ENCODE measurements at regions not wholly inside any gene's neighbourhood (a gene's known extent, or its start where the extent isn't known, plus 50 kb on each side); places are given as distances from the start of the nearest gene placed in this dataset.

DNA sequence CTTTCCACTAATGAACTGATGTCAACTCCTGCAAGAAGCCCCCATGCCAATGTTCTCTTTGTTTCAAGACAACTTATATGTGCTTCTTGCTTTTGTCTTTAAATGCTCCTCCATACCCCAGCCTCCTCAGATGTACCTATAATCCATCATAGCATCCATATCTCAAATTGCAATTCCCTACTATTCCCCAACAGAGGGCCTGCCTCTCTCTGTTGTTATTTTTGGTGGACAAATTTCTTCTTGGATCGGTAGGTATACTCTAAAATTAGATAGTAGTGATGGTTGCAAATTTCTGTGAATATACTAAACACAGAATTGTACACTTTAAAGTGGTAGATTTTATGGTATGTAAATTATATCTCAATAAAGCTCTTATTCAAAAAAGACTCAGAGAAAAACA, 820.1 kb downstream of the METTL4 start:
- TF ChIP-seq, protein P1, sequence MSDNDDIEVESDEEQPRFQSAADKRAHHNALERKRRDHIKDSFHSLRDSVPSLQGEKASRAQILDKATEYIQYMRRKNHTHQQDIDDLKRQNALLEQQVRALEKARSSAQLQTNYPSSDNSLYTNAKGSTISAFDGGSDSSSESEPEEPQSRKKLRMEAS (IDR thresholded peaks at IDR 0.05; ENCODE audit: low read depth, low read length): no peak
- TF ChIP-seq MYC (IDR thresholded peaks at IDR 0.05; ENCODE audit: low read depth, low read length): no peak
- TF ChIP-seq, protein P2, sequence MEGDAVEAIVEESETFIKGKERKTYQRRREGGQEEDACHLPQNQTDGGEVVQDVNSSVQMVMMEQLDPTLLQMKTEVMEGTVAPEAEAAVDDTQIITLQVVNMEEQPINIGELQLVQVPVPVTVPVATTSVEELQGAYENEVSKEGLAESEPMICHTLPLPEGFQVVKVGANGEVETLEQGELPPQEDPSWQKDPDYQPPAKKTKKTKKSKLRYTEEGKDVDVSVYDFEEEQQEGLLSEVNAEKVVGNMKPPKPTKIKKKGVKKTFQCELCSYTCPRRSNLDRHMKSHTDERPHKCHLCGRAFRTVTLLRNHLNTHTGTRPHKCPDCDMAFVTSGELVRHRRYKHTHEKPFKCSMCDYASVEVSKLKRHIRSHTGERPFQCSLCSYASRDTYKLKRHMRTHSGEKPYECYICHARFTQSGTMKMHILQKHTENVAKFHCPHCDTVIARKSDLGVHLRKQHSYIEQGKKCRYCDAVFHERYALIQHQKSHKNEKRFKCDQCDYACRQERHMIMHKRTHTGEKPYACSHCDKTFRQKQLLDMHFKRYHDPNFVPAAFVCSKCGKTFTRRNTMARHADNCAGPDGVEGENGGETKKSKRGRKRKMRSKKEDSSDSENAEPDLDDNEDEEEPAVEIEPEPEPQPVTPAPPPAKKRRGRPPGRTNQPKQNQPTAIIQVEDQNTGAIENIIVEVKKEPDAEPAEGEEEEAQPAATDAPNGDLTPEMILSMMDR (IDR thresholded peaks at IDR 0.05; ENCODE audit: low read depth, low read length): no peak
- no peak for TF ChIP-seq POLR2A (IDR thresholded peaks at IDR 0.05; ENCODE audit: extremely low read depth, insufficient read length)
- DNase-seq (ENCODE audit: low read depth): no peak
- no peak overlapping the region for H3K4me3 ChIP-seq (ENCODE audit: low read depth, low read length)

DNA sequence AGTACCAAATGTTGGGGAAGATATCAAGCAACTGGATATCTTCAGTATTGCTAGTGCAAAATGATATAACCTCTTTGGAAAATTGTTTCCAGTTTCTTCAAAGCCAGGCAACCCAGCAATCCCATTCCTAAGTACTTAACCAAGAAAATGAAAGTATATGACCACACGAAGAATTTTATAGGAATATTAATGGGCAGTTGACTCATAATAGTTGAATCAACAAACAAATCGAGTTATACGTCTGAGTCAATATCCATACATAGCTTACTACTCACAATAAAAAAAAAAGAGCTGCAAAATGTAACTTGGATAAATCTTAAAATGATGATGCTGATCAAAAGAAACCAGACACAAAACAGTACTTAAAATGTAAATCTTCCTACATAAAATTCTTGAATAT, 810.4 kb downstream of the METTL4 start:
- TF ChIP-seq, protein P1 (IDR thresholded peaks at IDR 0.05; ENCODE audit: low read depth, low read length): no peak
- TF ChIP-seq POLR2A (IDR thresholded peaks at IDR 0.05; ENCODE audit: extremely low read depth, insufficient read length) (no peak), MYC (IDR thresholded peaks at IDR 0.05; ENCODE audit: low read depth, low read length) (no peak)
- TF ChIP-seq, protein P2 (IDR thresholded peaks at IDR 0.05; ENCODE audit: low read depth, low read length): no peak
- H3K4me3 ChIP-seq (ENCODE audit: low read depth, low read length): no peak overlapping the region
- no peak for DNase-seq (ENCODE audit: low read depth)

DNA sequence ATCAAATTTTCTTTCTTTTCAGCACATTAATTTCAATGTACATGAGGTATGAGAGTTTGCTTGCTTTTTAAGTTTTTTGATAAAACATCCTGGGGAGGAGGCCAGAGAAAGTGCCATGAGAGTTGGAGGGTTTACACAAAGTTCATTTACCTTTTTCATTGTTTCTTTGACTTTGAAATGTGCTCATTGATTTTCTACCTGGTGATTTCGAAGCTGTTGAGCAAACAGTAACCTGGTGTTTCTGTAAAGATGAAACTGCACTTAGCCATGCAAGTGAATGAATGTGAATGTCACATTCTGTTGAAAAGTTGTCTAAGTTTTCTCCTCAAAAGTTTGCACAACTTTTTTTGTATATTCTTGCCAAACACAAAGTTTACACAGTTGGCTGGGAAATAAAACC, 797.0 kb downstream of the METTL4 start:
- DNase-seq (ENCODE audit: low read depth): no peak
- H3K4me3 ChIP-seq (ENCODE audit: low read depth, low read length): no peak overlapping the region
- TF ChIP-seq, protein P2 (IDR thresholded peaks at IDR 0.05; ENCODE audit: low read depth, low read length): no peak
- TF ChIP-seq MYC (IDR thresholded peaks at IDR 0.05; ENCODE audit: low read depth, low read length) (no peak), POLR2A (IDR thresholded peaks at IDR 0.05; ENCODE audit: extremely low read depth, insufficient read length) (no peak)
- TF ChIP-seq, protein P1 (IDR thresholded peaks at IDR 0.05; ENCODE audit: low read depth, low read length): no peak

DNA sequence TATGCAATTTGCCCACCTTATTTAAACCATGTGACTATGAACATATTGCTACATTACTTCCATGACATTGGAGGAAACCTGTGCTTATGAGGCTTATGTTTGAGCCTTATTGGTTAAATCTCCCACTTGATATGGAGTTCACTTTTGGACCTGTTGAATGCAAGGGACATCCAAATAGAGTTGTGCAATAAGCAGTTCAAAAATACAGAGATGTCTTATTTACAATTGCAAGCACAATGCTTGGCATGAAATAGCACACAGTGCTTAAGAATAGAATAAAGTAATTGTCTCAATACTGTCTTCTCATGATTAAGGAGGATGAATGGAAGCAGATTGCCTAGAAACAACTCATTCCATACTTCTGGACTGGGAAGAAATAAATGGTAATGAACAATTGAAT, 793.5 kb downstream of the METTL4 start:
- TF ChIP-seq, protein P2 (IDR thresholded peaks at IDR 0.05; ENCODE audit: low read depth, low read length): no peak
- TF ChIP-seq, protein P1 (IDR thresholded peaks at IDR 0.05; ENCODE audit: low read depth, low read length): no peak
- TF ChIP-seq POLR2A (IDR thresholded peaks at IDR 0.05; ENCODE audit: extremely low read depth, insufficient read length) (no peak), MYC (IDR thresholded peaks at IDR 0.05; ENCODE audit: low read depth, low read length) (no peak)
- H3K4me3 ChIP-seq (ENCODE audit: low read depth, low read length): no peak overlapping the region
- DNase-seq (ENCODE audit: low read depth): no peak

DNA sequence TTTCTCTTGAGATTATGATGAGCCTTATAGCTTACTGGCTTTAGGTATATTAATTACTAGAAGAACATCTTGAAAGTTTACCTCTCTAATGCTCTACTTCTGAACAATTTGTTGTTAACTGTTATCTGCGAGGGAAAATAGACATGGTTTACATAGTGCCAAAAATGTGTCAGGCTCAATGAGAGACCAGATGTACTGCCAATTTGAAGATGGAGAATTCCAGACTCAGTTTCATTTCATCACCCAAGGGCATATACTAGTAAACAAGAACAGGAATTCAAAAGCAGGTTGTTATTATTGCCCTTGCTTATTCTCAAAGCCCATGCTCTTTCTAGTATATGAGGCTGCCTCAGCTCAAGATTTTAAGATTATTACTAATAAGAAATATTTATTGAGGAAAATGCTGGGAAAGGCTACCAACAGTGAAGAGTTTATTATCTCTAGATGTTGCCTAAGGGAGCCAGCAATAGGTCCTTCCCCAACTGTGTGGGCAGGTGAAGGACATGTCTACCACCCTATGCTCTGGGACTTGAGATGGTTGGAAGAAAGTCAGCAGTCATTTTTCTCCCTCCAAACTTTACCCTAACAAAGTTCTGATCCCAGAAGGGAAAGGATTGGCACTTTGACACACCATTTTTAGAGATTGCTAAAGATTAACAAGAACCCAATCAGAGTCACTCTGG, 792.7 kb downstream of the METTL4 start:
- TF ChIP-seq POLR2A (IDR thresholded peaks at IDR 0.05; ENCODE audit: extremely low read depth, insufficient read length): no peak
- TF ChIP-seq, protein P1 (IDR thresholded peaks at IDR 0.05; ENCODE audit: low read depth, low read length): no peak
- TF ChIP-seq, protein P2 (IDR thresholded peaks at IDR 0.05; ENCODE audit: low read depth, low read length): no peak
- no peak for TF ChIP-seq MYC (IDR thresholded peaks at IDR 0.05; ENCODE audit: low read depth, low read length)
- DNase-seq (ENCODE audit: low read depth): no peak
- H3K4me3 ChIP-seq (ENCODE audit: low read depth, low read length): no peak overlapping the region
